Parathyroid adenoma (tissue), 2 donors: ENCODE measurements at regions not wholly inside any gene's neighbourhood (a gene's known extent, or its start where the extent isn't known, plus 50 kb on each side); places are given as distances from the start of the nearest gene placed in this dataset.

Source experiments
- H2AFZ ChIP-seq: fragments of 300-600 bp; sonication (generic); one replicate; pipeline ENCODE4 v1.7.0; 2017; ENCODE audit warnings: antibody characterized with exemption, mild to moderate bottlenecking
- H3K27ac ChIP-seq: fragments of 300-600 bp; sonication (generic); one replicate; pipeline ENCODE4 v1.7.0; 2017
- H3K27me3 ChIP-seq: fragments of 300-600 bp; sonication (generic); one replicate; pipeline ENCODE4 v1.7.0; 2017; ENCODE audit warnings: low read length; ENCODE audit not compliant: control insufficient read depth, insufficient read depth
- H3K36me3 ChIP-seq: fragments of 300-600 bp; sonication (generic); one replicate; pipeline ENCODE4 v1.7.0; 2017; ENCODE audit warnings: low read length; ENCODE audit not compliant: control insufficient read depth, insufficient read depth
- H3K4me1 ChIP-seq: fragments of 300-600 bp; sonication (generic); one replicate; pipeline ENCODE4 v1.7.0; 2017; ENCODE audit warnings: control low read depth
- H3K4me2 ChIP-seq: fragments of 300-600 bp; sonication (generic); one replicate; pipeline ENCODE4 v1.7.0; 2017; ENCODE audit warnings: low read length
- H3K4me3 ChIP-seq: fragments of 300-600 bp; sonication (generic); one replicate; pipeline ENCODE4 v1.7.0; 2017; ENCODE audit warnings: low read depth, low read length
- H3K79me2 ChIP-seq: fragments of 300-600 bp; sonication (generic); one replicate; pipeline ENCODE4 v1.7.0; 2017; ENCODE audit warnings: control low read depth
- H3K9ac ChIP-seq: fragments of 300-600 bp; sonication (generic); one replicate; pipeline ENCODE4 v1.7.0; 2017; ENCODE audit warnings: mild to moderate bottlenecking
- H3K9me3 ChIP-seq: fragments of 300-600 bp; sonication (generic); one replicate; pipeline ENCODE4 v1.7.0; 2017; ENCODE audit warnings: low read length; ENCODE audit not compliant: control insufficient read depth
- CTCF ChIP-seq: fragments of 300-600 bp; sonication (generic); IDR thresholded peaks from one replicate; pipeline ENCODE4 v1.7.0; 2017; ENCODE audit warnings: antibody characterized with exemption, mild to moderate bottlenecking
- donor health status: primary hyperparathyroidism.

GRCh38 chr1:115166531-115167091 is 77.3 kb upstream of the TSPAN2 start:
- H3K36me3 ChIP-seq = no peaks in the 10 kb centered on the region
- no peaks in the 10 kb centered on the region for H3K9me3 ChIP-seq
- H3K9ac ChIP-seq = no peak overlapping the region
- H2AFZ ChIP-seq = no peak overlapping the region
- no peaks in the 10 kb centered on the region for H3K4me1 ChIP-seq
- H3K4me3 ChIP-seq = no peak overlapping the region
- no peaks in the 10 kb centered on the region for H3K79me2 ChIP-seq
- no peak overlapping the region for H3K4me2 ChIP-seq
- no peak overlapping the region for H3K27ac ChIP-seq
- no peak for TF ChIP-seq CTCF
- no peaks in the 10 kb centered on the region for H3K27me3 ChIP-seq

DNA sequence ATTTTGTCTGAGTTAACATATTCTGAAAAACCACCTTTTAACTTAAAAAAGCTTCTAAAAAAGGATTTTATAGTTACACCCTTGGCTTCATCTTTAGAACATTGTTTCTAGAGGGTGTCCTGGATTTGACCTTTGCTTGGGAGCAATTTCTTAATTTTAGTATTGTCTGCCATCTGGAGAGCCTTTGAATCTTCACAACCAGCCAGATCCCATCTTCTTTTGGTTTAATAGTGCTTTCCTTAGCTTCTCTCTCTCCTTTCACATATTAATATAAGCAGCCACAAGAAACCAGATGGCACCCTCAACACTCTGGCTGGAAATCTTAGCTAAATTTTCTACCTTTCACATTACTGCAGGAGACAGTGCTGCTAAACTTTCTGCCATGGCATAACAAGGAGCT is 76.5 kb upstream of the TSPAN2 start:
- Histone ChIP-seq H3K9ac (no peak overlapping the region), H2AFZ (no peak overlapping the region), H3K36me3 (no peaks in the 10 kb centered on the region), H3K79me2 (no peaks in the 10 kb centered on the region), H3K4me2 (no peak overlapping the region), H3K27me3 (no peaks in the 10 kb centered on the region), H3K27ac (no peak overlapping the region), H3K4me3 (no peak overlapping the region), H3K9me3 (no peaks in the 10 kb centered on the region), H3K4me1 (no peaks in the 10 kb centered on the region)
- no peak for TF ChIP-seq CTCF

DNA sequence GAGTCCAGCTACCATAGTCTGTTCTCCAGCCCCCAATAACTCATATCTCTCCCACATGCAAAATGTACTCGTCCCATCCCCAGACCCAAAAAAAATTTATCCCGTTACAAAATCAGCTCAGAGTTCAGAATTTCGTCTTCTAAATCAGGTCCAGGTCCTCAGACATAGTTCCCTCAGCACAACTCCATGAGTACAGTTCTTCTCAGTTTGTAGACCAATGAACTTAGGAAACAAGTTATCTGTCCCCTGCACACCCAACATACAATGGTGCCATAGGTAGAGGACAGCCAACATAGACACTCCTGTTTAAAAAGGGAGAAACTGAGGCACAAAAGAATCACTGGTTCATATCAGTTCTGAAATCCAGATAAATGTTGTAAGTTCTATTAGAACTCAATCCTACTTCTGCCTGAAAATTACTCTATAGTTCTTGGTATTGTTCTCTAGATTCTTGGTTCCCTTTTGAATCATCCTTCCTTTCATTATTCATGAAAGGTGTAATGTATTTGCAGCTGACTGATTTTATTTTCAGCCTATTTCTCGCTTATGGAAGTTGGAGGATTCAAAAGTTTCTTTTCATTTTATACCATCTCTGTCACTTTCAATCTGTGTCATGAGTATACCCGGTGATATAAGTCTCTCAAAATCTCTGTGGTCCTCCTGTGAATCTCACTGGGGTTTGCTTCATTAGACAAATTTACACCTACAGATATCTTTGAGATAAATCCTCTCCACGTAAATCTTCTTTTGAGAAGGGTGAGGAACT is 75.8 kb upstream of the TSPAN2 start:
- Histone ChIP-seq H3K4me1 (no peaks in the 10 kb centered on the region), H3K4me3 (no peak overlapping the region), H3K27ac (no peak overlapping the region), H3K9me3 (no peaks in the 10 kb centered on the region), H3K79me2 (no peaks in the 10 kb centered on the region), H3K27me3 (no peaks in the 10 kb centered on the region), H3K9ac (no peak overlapping the region), H2AFZ (no peak overlapping the region), H3K36me3 (no peaks in the 10 kb centered on the region), H3K4me2 (no peak overlapping the region)
- TF ChIP-seq CTCF = no peak

DNA sequence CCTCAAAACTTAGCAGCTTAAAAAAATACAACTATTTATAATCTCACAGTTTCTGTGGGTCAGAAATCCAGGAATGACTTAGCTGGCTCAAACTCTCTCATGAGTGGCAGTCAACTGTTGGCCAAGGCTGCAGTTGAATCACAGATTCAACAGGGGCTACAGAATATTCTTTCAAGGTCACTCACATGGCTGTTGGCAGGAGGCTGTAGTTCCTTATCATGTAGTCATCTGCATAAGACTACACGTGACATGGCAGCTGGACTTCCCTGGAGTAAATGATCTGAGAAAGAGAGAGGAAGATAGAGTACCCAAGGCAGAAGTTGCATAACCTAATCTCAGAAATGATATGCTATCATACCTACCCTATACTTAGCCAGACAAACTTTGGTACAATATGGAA is 75.2 kb upstream of the TSPAN2 start:
- H3K36me3 ChIP-seq = no peaks in the 10 kb centered on the region
- no peaks in the 10 kb centered on the region for H3K79me2 ChIP-seq
- no peaks in the 10 kb centered on the region for H3K9me3 ChIP-seq
- no peak overlapping the region for H3K4me2 ChIP-seq
- no peak overlapping the region for H3K4me3 ChIP-seq
- H2AFZ ChIP-seq = no peak overlapping the region
- TF ChIP-seq CTCF = no peak
- no peaks in the 10 kb centered on the region for H3K27me3 ChIP-seq
- H3K9ac ChIP-seq = no peak overlapping the region
- no peak overlapping the region for H3K27ac ChIP-seq
- H3K4me1 ChIP-seq = no peaks in the 10 kb centered on the region

- Histone ChIP-seq H3K4me2 (no peak overlapping the region), H3K4me1 (no peaks in the 10 kb centered on the region), H3K9me3 (no peaks in the 10 kb centered on the region), H3K4me3 (no peak overlapping the region), H3K27ac (no peak overlapping the region), H3K36me3 (no peaks in the 10 kb centered on the region), H3K9ac (no peak overlapping the region), H3K27me3 (no peaks in the 10 kb centered on the region), H3K79me2 (no peaks in the 10 kb centered on the region), H2AFZ (no peak overlapping the region)
- TF ChIP-seq CTCF = no peak
Measured at GRCh38 chr1:115160728-115161127, 71.4 kb upstream of the TSPAN2 start.
